Naive B cell (primary cell): ENCODE measurements at regions not wholly inside any gene's neighbourhood (a gene's known extent, or its start where the extent isn't known, plus 50 kb on each side); places are given as distances from the start of the nearest gene placed in this dataset.

Experiments used
- ATAC-seq, 2 donors: fragments of 150-1000 bp; cut with Tn5 transposase; 2 replicates each; pipeline ENCODE4 v1.10.0; 2021; ENCODE audit warnings: low read depth in 2 of 2, mild to moderate bottlenecking in 2 of 2, moderate library complexity in 2 of 2
- DNase-seq: peaks from one replicate; pipeline ENCODE4 v3.0.0; 2022
- H3K27ac Mint-ChIP-seq, 6 donors: one replicate each; pipeline ENCODE4 v1.8.0; 2020 to 2022; ENCODE audit warnings: mild to moderate bottlenecking in 6 of 6, mixed read lengths in 6 of 6, moderate library complexity in 5 of 6, inconsistent platforms in 2 of 6
- H3K27me3 Mint-ChIP-seq, 3 donors: one replicate each; pipeline ENCODE4 v1.8.0; 2021 to 2022; ENCODE audit warnings: mixed read lengths in 3 of 3, mild to moderate bottlenecking in 1 of 3
- H3K36me3 Mint-ChIP-seq, 2 donors: one replicate each; pipeline ENCODE4 v1.8.0; 2020 to 2022; ENCODE audit warnings: mixed read lengths in 2 of 2, inconsistent platforms in 1 of 2, mild to moderate bottlenecking in 1 of 2
- H3K4me1 Mint-ChIP-seq, 3 donors: one replicate each; pipeline ENCODE4 v1.8.0; 2020 to 2022; ENCODE audit warnings: mixed read lengths in 3 of 3, inconsistent platforms in 1 of 3, mild to moderate bottlenecking in 1 of 3, moderate library complexity in 1 of 3
- H3K4me3 Mint-ChIP-seq, 8 donors: one replicate each; pipeline ENCODE4 v1.8.0; 2020 to 2022; ENCODE audit warnings: mild to moderate bottlenecking in 8 of 8, mixed read lengths in 8 of 8, moderate library complexity in 8 of 8, inconsistent platforms in 2 of 8
- H3K9me3 Mint-ChIP-seq, 7 donors: one replicate each; pipeline ENCODE4 v1.8.0; 2020 to 2022; ENCODE audit warnings: mixed read lengths in 7 of 7, mild to moderate bottlenecking in 5 of 7, inconsistent platforms in 2 of 7, moderate library complexity in 1 of 7

DNA sequence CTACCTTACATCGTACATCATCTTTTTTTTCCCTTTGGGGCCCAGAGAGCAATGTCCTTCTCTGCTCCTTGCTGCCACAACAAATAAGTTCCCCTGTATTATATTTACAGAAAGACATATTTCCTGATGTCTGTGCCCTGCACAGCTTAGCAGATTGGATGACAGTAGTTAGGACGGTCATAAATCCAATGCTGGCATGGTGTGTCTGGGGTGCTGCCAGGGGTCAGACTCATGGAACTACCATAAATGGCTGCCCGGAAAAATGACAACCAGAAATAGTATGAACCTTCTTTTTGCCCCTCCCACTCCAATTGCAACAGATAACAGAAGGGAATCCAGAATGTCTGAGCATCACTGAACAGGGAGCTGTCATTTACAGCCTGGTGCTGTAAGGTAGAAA, 511.1 kb downstream of the PSAT1 start:
- peaks cover 0 to 6% (median 5%) of the 10 kb centered on the region in 3 donors for H3K27me3 Mint-ChIP-seq
- ATAC-seq (no peak), DNase-seq (no peak)
- H3K9me3 Mint-ChIP-seq: peaks cover 0 to 2% (median 0%) of the 10 kb centered on the region in 7 donors
- peak overlapping the region in 1 of 8 donors; percentile 17 for H3K4me3 Mint-ChIP-seq
- no peaks in the 10 kb centered on the region for H3K36me3 Mint-ChIP-seq
- H3K27ac Mint-ChIP-seq: no peak overlapping the region
- peaks cover 4 to 16% (median 9%) of the 10 kb centered on the region in 3 donors for H3K4me1 Mint-ChIP-seq

DNA sequence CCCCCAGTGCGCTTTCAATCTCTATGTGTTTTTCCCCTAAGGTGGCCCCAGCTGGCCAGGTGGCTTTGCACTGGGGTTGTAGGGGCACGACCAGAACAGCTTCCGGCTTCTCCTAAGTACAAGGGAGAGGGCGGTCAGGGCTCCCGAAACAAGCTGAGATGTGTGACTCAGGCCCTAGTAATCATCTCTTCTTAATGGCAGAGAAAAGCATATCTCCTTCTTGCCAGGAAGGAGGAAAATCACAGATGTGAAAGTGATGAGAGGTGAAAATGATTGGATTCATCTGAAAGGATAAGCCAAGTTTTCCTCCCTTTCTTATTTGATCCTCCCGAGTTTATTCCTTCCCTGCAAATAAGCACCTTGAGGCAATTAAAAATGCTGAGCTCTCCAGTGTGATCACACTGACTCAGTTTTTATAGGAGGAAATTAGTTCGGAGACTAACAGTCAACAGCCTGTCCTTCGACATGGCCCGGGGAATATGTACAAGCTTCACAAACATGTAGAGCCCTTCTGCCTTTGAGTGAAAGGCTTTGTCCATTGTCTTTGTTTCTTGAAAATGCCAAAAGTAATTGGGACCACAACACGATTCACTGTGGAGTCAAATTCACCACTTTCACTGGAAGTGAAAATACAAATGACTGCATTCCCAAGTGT, 514.8 kb downstream of the PSAT1 start:
- Mint-ChIP-seq H3K4me1 (peaks cover 2 to 12% (median 6%) of the 10 kb centered on the region in 3 donors), H3K9me3 (peaks cover 0 to 2% (median 0%) of the 10 kb centered on the region in 7 donors), H3K27ac (no peak overlapping the region), H3K27me3 (peaks cover 0 to 6% (median 5%) of the 10 kb centered on the region in 3 donors), H3K4me3 (no peak overlapping the region), H3K36me3 (no peaks in the 10 kb centered on the region)
- no peak for ATAC-seq
- no peak for DNase-seq

DNA sequence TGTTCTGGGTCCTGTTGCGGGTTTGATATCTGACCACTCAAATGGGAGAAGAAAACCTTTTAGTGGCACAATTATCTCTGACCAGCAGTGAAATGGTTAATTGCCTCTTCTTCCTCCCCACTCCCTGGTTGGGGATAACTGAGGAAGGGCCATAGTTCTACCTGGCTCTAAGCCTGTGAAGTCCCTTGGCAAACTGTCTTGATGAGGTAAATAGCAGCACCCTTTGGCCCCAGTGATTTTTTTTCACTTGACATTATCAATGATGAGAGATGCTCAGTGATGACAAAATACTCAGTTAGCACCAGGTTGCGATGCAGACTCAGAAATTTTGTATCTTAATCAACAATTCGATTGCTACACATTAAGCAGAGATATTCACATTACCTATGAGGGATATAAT, 515.7 kb downstream of the PSAT1 start:
- Mint-ChIP-seq H3K27ac (no peak overlapping the region), H3K4me3 (no peak overlapping the region), H3K9me3 (peaks cover 0 to 2% (median 0%) of the 10 kb centered on the region in 7 donors), H3K36me3 (no peaks in the 10 kb centered on the region), H3K27me3 (peaks cover 0 to 6% (median 5%) of the 10 kb centered on the region in 3 donors), H3K4me1 (peaks cover 0 to 3% (median 0%) of the 10 kb centered on the region in 3 donors)
- ATAC-seq (no peak), DNase-seq (no peak)

DNA sequence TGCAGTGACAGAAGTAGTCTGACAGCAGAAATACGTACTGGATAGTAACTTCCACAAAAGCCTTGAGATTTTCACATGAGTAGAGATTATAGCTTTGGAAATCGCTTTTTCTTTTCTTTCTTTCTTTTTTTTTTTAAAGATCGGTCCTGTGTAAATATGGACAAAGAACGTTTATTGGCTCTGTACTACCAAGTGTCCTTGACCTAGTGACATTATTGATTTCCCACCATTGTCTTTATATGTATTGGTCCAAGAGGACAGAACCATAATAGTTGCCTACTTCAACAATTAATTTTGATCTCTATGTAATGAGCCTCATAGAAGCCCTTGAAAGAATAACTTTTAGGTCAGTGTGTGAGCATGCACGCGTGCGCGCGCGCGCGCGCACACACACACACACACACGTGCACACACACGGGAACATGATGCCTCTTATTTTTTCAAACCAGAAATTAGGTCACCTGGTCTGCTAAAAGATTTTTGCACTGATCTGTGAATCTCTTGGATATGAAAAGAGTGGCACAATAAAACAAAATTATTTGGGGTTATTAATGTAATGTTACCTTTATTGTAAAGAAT, 516.8 kb downstream of the PSAT1 start:
- Mint-ChIP-seq H3K36me3 (no peaks in the 10 kb centered on the region), H3K9me3 (peaks cover 0 to 2% (median 0%) of the 10 kb centered on the region in 7 donors), H3K4me3 (no peak overlapping the region), H3K27me3 (peaks cover 0 to 3% (median 1%) of the 10 kb centered on the region in 3 donors), H3K4me1 (no peaks in the 10 kb centered on the region), H3K27ac (no peak overlapping the region)
- no peak for DNase-seq
- no peak for ATAC-seq

DNA sequence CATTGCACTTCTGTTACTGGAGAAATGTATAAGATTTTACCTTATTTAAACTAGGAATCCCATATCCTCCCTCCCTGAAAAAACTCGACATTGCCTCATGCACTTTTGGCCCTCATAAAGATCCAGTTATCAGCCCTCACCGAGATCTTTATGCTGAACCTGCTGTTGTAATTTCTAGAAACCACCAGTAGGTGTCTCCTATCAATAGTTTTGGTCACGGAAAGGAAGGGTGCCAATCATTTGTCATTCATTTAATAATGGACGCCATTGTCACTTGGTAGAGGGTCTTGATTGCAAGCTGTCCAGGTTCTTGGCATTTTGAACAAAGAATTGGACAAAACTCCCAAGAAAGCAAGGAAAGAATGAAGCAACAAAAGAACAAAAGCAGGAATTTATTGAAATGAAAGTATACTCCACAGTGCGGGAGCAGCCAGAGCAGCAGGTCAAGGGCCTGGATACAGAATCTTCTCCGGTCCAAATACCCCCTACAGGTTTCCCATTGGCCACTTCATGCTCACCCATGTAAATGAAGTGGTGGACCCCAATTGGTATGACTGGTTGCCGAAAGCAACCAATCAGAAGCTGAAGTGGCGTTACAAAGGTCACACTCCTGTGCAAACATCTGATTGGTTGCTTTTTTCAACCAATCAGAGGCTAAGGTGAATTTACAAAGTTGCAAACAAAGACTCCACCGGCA, 524.3 kb downstream of the PSAT1 start:
- H3K36me3 Mint-ChIP-seq: no peaks in the 10 kb centered on the region
- H3K27me3 Mint-ChIP-seq: peaks cover 0 to 4% (median 0%) of the 10 kb centered on the region in 3 donors
- ATAC-seq (peak; percentile 41 to 54), DNase-seq (peak; percentile 7)
- peak overlapping the region in 6 of 8 donors; percentile 18 to 74 (median 58) for H3K4me3 Mint-ChIP-seq
- H3K9me3 Mint-ChIP-seq: no peaks in the 10 kb centered on the region
- peaks cover 2 to 7% (median 5%) of the 10 kb centered on the region in 3 donors for H3K4me1 Mint-ChIP-seq
- H3K27ac Mint-ChIP-seq: peak overlapping the region in 1 of 6 donors; percentile 64

DNA sequence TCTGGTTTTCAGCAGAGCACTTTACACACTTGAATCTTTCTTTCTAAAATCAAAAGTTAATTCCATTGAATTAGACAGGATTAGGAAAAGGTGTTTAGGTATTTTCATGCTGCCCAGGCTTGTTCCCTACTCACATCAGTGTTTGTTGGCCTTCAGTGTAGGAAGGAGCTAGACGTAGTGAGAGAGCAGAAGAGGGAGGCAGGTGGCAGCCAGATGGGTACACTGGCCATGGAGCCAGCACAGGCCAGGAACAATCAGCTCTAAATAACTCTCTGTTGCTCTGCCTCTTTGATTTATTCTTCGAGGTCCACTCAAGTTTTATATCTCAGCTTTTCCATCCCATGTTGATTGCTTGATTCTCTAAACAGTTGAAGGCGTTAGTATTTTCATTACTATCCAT, 529.6 kb downstream of the PSAT1 start:
- no peak for DNase-seq
- no peaks in the 10 kb centered on the region for H3K36me3 Mint-ChIP-seq
- no peaks in the 10 kb centered on the region for H3K4me1 Mint-ChIP-seq
- no peak for ATAC-seq
- peak overlapping the region in 1 of 6 donors; percentile 36 for H3K27ac Mint-ChIP-seq
- no peaks in the 10 kb centered on the region for H3K9me3 Mint-ChIP-seq
- peaks cover 0 to 6% (median 4%) of the 10 kb centered on the region in 3 donors for H3K27me3 Mint-ChIP-seq
- H3K4me3 Mint-ChIP-seq: no peak overlapping the region

DNA sequence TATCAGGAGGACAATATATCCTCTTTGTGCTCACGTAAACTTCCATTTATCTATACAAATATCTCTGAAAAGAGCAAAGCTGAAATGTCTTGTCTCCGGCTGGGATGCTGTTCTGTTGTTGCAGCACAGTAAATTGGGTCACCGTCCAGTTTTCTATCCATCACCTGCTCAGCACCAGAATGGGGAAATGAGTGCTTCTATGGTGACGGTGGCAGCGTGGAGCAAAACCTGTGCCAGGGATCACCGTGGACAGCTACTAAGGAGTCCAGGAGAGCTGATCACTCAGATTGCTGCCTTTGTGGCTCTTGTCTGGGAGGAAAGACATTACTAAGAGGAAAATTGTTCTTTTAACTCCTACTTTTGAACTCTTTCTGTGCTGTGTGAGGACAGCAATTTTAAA, 531.6 kb downstream of the PSAT1 start:
- H3K27me3 Mint-ChIP-seq: peaks cover 0 to 6% (median 4%) of the 10 kb centered on the region in 3 donors
- H3K4me3 Mint-ChIP-seq: no peak overlapping the region
- no peak overlapping the region for H3K27ac Mint-ChIP-seq
- H3K4me1 Mint-ChIP-seq: no peaks in the 10 kb centered on the region
- H3K9me3 Mint-ChIP-seq: no peaks in the 10 kb centered on the region
- DNase-seq (no peak), ATAC-seq (no peak)
- no peaks in the 10 kb centered on the region for H3K36me3 Mint-ChIP-seq

DNA sequence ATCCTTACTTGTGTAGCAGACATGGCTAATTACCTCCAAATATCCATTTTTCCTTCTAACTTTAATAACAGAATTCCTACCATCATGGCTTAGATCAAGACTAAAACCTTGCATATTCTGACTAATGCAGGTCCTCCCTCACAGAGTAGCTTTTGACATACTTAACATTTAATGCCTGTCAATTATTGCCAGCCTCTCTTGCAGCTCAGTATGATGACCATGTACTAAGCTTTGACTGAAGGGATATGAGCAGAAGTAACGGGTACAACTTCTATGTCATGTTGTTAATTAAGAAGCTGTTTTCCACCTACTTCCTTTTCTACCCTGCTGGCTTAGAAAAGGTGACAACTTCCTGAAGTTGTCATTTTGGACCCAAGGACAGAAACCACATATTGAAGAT, 533.4 kb downstream of the PSAT1 start:
- Mint-ChIP-seq H3K4me1 (no peaks in the 10 kb centered on the region), H3K27ac (no peak overlapping the region), H3K27me3 (peaks cover 0 to 6% (median 4%) of the 10 kb centered on the region in 3 donors), H3K36me3 (no peaks in the 10 kb centered on the region), H3K4me3 (no peak overlapping the region), H3K9me3 (no peaks in the 10 kb centered on the region)
- ATAC-seq (no peak), DNase-seq (no peak)

DNA sequence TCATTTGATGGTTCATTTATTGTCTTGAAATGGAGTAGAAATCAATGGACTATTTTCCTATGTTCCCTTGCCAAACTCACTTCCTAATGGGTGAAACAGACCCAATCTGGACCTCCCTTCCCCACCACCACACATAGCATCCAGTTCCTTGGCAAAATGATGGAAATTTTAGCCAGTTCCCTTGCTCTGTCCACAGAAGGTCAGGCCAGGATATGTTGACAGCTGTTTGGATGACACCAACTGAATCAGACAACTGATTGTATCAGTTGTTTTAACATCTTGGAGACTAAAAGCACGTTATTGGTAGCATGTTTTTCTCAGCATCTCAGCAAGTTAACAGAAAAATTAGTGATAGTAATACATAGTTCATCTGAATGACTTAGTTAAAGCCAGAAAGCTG, 534.8 kb downstream of the PSAT1 start:
- H3K9me3 Mint-ChIP-seq: no peaks in the 10 kb centered on the region
- DNase-seq (no peak), ATAC-seq (no peak)
- H3K27me3 Mint-ChIP-seq: peaks cover 0 to 6% (median 4%) of the 10 kb centered on the region in 3 donors
- no peaks in the 10 kb centered on the region for H3K4me1 Mint-ChIP-seq
- H3K4me3 Mint-ChIP-seq: no peak overlapping the region
- no peaks in the 10 kb centered on the region for H3K36me3 Mint-ChIP-seq
- peak overlapping the region in 1 of 6 donors; percentile 2 for H3K27ac Mint-ChIP-seq

DNA sequence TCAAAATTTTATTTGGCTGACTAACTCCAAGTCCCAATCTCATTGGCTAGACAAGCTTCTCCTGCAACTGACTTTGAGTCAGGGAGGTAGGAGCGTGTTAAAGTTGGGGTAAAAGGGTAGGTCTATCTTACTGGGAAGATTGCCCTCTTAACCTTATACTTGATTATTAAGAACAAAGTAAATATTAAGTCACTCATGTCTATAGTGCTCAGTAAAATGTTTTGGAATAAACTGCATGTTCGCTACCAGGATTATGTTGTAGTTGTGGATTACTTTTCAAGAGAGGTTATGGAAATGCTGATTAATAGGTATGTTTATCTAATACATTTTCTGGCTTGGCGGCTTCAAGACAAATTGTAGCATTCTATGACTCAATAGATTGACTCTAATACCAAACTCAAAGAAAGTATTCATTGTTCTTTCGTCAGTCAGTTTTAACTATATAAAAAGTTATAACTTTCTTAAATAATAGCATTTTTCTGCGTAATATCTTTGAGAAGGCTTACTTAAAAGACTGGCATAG, 539.1 kb downstream of the PSAT1 start:
- H3K27me3 Mint-ChIP-seq: no peaks in the 10 kb centered on the region
- H3K27ac Mint-ChIP-seq: no peak overlapping the region
- peaks cover 0 to 5% (median 3%) of the 10 kb centered on the region in 3 donors for H3K4me1 Mint-ChIP-seq
- H3K36me3 Mint-ChIP-seq: no peaks in the 10 kb centered on the region
- H3K4me3 Mint-ChIP-seq: no peak overlapping the region
- DNase-seq (no peak), ATAC-seq (no peak)
- H3K9me3 Mint-ChIP-seq: no peaks in the 10 kb centered on the region

DNA sequence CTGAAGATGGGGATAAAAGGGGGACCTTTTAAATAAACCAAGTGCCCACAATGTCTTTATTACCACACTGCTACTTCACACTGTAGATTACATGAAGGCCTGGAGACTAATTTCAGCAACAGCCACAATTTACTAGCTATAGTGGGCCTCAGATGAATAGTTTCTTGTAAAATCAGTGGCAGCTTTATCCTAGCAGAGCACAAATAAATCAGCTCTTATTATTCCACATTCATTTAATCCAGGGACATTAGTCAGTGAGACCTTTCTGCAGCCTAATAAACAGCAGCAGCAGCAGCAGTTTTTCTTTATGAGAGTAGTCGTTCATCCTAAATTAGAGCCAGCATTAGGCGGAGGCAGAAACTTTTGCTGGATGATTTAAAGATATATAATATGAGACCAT, 542.3 kb downstream of the PSAT1 start:
- DNase-seq (no peak), ATAC-seq (no peak)
- Mint-ChIP-seq H3K36me3 (peaks cover 0 to 6% of the 10 kb centered on the region in 2 donors), H3K4me3 (no peak overlapping the region), H3K27me3 (peaks cover 0 to 6% (median 0%) of the 10 kb centered on the region in 3 donors), H3K9me3 (peaks cover 3 to 14% (median 14%) of the 10 kb centered on the region in 7 donors), H3K4me1 (peaks cover 0 to 5% (median 3%) of the 10 kb centered on the region in 3 donors), H3K27ac (no peak overlapping the region)

DNA sequence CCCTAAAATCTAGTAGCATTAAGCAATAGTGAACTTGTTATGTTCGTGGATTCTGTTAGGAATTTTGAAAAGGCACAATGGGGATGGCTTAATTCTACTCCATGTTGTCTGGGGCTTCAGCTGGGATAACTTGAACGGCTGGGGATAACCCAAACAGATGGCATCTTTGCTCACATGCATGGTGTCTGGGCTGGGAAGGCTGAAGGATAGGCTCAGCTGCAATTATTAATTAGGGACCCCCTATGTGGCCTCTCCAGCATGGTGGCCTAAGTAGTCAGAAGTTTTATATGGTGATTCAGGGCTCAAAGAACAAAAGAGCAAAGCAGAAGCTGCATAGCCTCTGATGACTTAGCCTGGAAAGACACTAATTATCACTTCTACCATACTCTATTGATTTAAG, 551.1 kb downstream of the PSAT1 start:
- Mint-ChIP-seq H3K27me3 (peaks cover 0 to 13% (median 0%) of the 10 kb centered on the region in 3 donors), H3K27ac (no peak overlapping the region), H3K4me3 (no peak overlapping the region), H3K36me3 (peaks cover 0 to 12% of the 10 kb centered on the region in 2 donors), H3K9me3 (peaks cover 4 to 20% (median 15%) of the 10 kb centered on the region in 7 donors), H3K4me1 (no peaks in the 10 kb centered on the region)
- ATAC-seq: no peak
- DNase-seq: no peak

DNA sequence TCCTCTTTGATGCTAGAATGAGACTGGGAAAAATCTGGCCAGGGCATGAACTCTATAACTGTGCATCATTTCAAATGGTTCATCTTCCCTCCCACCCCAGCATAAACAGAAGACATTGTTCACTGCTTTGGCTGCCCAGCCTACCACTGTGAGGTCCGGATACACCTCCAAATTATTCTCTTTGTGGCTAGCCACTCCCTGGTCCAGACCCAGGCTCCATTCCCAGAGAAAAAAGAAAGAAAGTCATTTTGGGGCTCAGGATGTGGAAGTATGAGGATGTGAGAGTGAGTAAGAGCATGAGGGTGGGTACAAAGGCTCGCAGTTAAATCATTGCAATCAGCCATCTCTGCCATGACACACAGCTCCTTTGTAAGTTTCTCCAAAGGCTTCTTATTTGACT, 559.2 kb downstream of the PSAT1 start:
- H3K4me1 Mint-ChIP-seq: peaks cover 0 to 4% (median 0%) of the 10 kb centered on the region in 3 donors
- DNase-seq (no peak), ATAC-seq (no peak)
- H3K27me3 Mint-ChIP-seq: peaks cover 0 to 15% (median 0%) of the 10 kb centered on the region in 3 donors
- no peak overlapping the region for H3K4me3 Mint-ChIP-seq
- no peak overlapping the region for H3K27ac Mint-ChIP-seq
- H3K9me3 Mint-ChIP-seq: no peaks in the 10 kb centered on the region
- H3K36me3 Mint-ChIP-seq: no peaks in the 10 kb centered on the region
